ENCODE measurements at regions not wholly inside any gene's neighbourhood (a gene's known extent, or its start where the extent isn't known, plus 50 kb on each side); places are given as distances from the start of the nearest gene placed in this dataset.

DNA sequence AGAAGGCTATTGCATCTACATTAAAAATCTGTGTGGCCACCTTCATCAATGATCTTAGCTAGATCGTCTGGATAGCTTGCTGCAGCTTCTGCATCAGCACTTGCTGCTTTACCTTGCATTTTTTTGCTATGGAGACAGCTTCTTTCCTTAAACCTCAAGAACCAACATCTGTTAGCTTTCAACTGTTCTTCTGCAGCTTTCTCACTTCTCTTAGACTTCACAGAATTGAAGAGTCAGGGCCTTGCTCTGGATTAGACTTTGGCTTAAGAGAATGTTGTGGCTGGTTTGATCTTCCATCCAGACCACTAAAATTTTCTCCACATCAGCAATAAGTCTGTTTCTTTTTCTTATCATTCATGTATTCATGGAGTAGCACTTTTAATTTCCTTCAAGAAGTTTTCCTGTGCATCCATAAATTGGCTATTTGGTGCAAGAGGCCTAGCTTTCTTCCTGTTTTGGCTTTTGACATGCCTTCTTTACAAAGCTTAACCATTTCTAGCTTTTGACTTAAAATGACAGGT is 54.4 kb upstream of the MAP4K4 start:
- TF ChIP-seq, protein P1, sequence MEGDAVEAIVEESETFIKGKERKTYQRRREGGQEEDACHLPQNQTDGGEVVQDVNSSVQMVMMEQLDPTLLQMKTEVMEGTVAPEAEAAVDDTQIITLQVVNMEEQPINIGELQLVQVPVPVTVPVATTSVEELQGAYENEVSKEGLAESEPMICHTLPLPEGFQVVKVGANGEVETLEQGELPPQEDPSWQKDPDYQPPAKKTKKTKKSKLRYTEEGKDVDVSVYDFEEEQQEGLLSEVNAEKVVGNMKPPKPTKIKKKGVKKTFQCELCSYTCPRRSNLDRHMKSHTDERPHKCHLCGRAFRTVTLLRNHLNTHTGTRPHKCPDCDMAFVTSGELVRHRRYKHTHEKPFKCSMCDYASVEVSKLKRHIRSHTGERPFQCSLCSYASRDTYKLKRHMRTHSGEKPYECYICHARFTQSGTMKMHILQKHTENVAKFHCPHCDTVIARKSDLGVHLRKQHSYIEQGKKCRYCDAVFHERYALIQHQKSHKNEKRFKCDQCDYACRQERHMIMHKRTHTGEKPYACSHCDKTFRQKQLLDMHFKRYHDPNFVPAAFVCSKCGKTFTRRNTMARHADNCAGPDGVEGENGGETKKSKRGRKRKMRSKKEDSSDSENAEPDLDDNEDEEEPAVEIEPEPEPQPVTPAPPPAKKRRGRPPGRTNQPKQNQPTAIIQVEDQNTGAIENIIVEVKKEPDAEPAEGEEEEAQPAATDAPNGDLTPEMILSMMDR (IDR thresholded peaks at IDR 0.05): no peak
- no peak for TF ChIP-seq POLR2A (IDR thresholded peaks at IDR 0.05)
